ENCODE measurements at regions not wholly inside any gene's neighbourhood (a gene's known extent, or its start where the extent isn't known, plus 50 kb on each side); places are given as distances from the start of the nearest gene placed in this dataset.

DNA sequence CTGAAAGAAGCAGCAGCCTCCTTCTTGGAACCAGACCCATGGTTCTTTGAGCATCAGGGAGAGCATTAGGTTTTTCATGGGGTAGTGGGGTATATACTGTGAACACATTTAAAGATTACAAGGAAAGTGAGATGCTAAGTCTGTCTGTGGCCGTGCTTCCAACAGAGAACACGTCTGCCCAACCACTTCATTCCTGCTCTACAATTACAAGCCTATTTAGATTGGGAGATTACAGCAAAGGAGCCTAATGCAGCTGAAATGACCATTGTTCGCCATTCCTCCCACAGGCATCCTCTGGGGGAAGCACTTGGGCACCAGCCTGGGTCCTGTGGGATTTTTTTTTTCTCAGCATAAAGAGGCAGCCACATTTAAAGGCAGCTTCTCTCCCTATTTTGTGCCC, 536.4 kb downstream of the XPNPEP1 start:
- TF ChIP-seq, protein P1, sequence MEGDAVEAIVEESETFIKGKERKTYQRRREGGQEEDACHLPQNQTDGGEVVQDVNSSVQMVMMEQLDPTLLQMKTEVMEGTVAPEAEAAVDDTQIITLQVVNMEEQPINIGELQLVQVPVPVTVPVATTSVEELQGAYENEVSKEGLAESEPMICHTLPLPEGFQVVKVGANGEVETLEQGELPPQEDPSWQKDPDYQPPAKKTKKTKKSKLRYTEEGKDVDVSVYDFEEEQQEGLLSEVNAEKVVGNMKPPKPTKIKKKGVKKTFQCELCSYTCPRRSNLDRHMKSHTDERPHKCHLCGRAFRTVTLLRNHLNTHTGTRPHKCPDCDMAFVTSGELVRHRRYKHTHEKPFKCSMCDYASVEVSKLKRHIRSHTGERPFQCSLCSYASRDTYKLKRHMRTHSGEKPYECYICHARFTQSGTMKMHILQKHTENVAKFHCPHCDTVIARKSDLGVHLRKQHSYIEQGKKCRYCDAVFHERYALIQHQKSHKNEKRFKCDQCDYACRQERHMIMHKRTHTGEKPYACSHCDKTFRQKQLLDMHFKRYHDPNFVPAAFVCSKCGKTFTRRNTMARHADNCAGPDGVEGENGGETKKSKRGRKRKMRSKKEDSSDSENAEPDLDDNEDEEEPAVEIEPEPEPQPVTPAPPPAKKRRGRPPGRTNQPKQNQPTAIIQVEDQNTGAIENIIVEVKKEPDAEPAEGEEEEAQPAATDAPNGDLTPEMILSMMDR (conservative IDR thresholded peaks at IDR 0.05; ENCODE audit: low read depth, low read length), result no peak
- TF ChIP-seq EZH2 (IDR thresholded peaks at IDR 0.05; ENCODE audit: low read length, unreplicated experiment) (no peak), EZH2phosphoT487 (IDR thresholded peaks at IDR 0.05; ENCODE audit: borderline replicate concordance, low read length) (no peak)
